Keratinocyte (primary cell): ENCODE measurements at regions not wholly inside any gene's neighbourhood (a gene's known extent, or its start where the extent isn't known, plus 50 kb on each side); places are given as distances from the start of the nearest gene placed in this dataset.

Experiments
- DNase-seq: peaks from one replicate; pipeline ENCODE4 v3.0.0-alpha.2; 2011; ENCODE audit warnings: low read depth, missing footprints, low spot score
- FAIRE-seq: peaks from 2 replicates; lab custom pipeline; 2011; peaks lifted over from hg19 to GRCh38; lab: Jason Lieb, UNC
- H2AFZ ChIP-seq: 2 replicates; pipeline ENCODE4 v1.6.0; 2012; ENCODE audit warnings: low read length, control low read depth, inconsistent platforms; ENCODE audit not compliant: control insufficient read depth
- H3K27ac ChIP-seq: 2 replicates; pipeline ENCODE4 v1.5.1; 2011; ENCODE audit warnings: low read length; ENCODE audit not compliant: control insufficient read depth, insufficient read depth
- H3K27me3 ChIP-seq: 3 replicates; pipeline ENCODE4 v1.6.0; 2011; ENCODE audit warnings: low read length; ENCODE audit not compliant: control insufficient read depth, insufficient read depth; ENCODE audit errors: extremely low read depth
- H3K36me3 ChIP-seq, 2 experiments: 2 replicates in 1 of 2; 3 replicates in 1 of 2; pipeline ENCODE4 v1.5.1; 2011; ENCODE audit warnings: low read length in 2 of 2, mild to moderate bottlenecking in 1 of 2; ENCODE audit not compliant: control insufficient read depth in 2 of 2, insufficient read depth in 2 of 2; ENCODE audit errors: extremely low read depth in 1 of 2
- H3K4me1 ChIP-seq: 3 replicates; pipeline ENCODE4 v1.5.1; 2011; ENCODE audit warnings: low read length; ENCODE audit not compliant: control insufficient read depth, insufficient read depth; ENCODE audit errors: extremely low read depth
- H3K4me2 ChIP-seq: 3 replicates; pipeline ENCODE4 v1.6.0; 2011; ENCODE audit warnings: low read depth, low read length; ENCODE audit not compliant: control insufficient read depth, insufficient read depth; ENCODE audit errors: extremely low read depth
- H3K4me3 ChIP-seq, 3 experiments: fragments of 200-600 bp in 1 of 3; sonication (generic) in 1 of 3; 2 replicates in 2 of 3; 3 replicates in 1 of 3; pipeline ENCODE4 v1.5.1; 2011 to 2016; ENCODE audit warnings: low read length in 3 of 3, mild to moderate bottlenecking in 3 of 3, control low read depth in 2 of 3, inconsistent platforms in 1 of 3, low read depth in 1 of 3, mixed read lengths in 1 of 3, mixed run types in 1 of 3, moderate library complexity in 1 of 3; ENCODE audit not compliant: control insufficient read depth in 2 of 3, insufficient read depth in 2 of 3; ENCODE audit errors: extremely low read depth in 1 of 3
- H3K79me2 ChIP-seq: 2 replicates; pipeline ENCODE4 v1.6.0; 2012; ENCODE audit warnings: low read length; ENCODE audit not compliant: control insufficient read depth, insufficient read depth
- H3K9ac ChIP-seq: 3 replicates; pipeline ENCODE4 v1.6.0; 2011; ENCODE audit warnings: low read length; ENCODE audit not compliant: control insufficient read depth, insufficient read depth; ENCODE audit errors: extremely low read depth
- H3K9me1 ChIP-seq: 3 replicates; pipeline ENCODE4 v1.6.0; 2011; ENCODE audit warnings: low read length; ENCODE audit not compliant: control insufficient read depth, insufficient read depth; ENCODE audit errors: extremely low read depth
- H3K9me3 ChIP-seq: 2 replicates; pipeline ENCODE4 v1.5.1; 2012; ENCODE audit warnings: low read depth, low read length; ENCODE audit not compliant: control insufficient read depth
- H4K20me1 ChIP-seq: 3 replicates; pipeline ENCODE4 v1.6.0; 2011; ENCODE audit warnings: low read length; ENCODE audit not compliant: control insufficient read depth, insufficient read depth; ENCODE audit errors: extremely low read depth
- CTCF ChIP-seq, 3 experiments: IDR thresholded peaks in 1 of 3; conservative IDR thresholded peaks in 1 of 3; optimal IDR thresholded peaks in 1 of 3; 2 replicates in 2 of 3; 3 replicates in 1 of 3; pipeline versions ENCODE3 to v1.5.1; 2011; ENCODE audit warnings: low read length in 3 of 3, mild to moderate bottlenecking in 3 of 3, moderate library complexity in 2 of 3, control low read depth in 1 of 3, inconsistent platforms in 1 of 3; ENCODE audit not compliant: insufficient read depth in 2 of 3; ENCODE audit errors: extremely low read depth in 1 of 3
- EZH2 ChIP-seq: IDR thresholded peaks from one replicate; pipeline ENCODE4 v1.6.1; 2012; ENCODE audit warnings: inconsistent platforms, mild to moderate bottlenecking, low read length, moderate library complexity
- dilution Hi-C: fragments of 300-500 bp; cut with MboI; formaldehyde crosslinking; loops from one replicate; pipeline ENCODE4 v1.7.0; 2020; ENCODE audit warnings: low sequenced_read_pairs; ENCODE audit not compliant: extremely low pct_ligation_motif_present

- no peaks in the 10 kb centered on the region for H4K20me1 ChIP-seq
These were observed 130.4 kb downstream of the DHX15 start for GRCh38 chr4:24453951-24454350.

GRCh38 chr4:24451870-24452269 lies 132.5 kb downstream of the DHX15 start:
- H3K27me3 ChIP-seq: no peaks in the 10 kb centered on the region
- H4K20me1 ChIP-seq: no peaks in the 10 kb centered on the region
- no peak for DNase-seq
- no peaks in the 10 kb centered on the region for H3K9me3 ChIP-seq
- H3K9ac ChIP-seq: no peak overlapping the region
- no peak overlapping the region for H3K27ac ChIP-seq
- H3K79me2 ChIP-seq: no peaks in the 10 kb centered on the region
- no peak overlapping the region for H2AFZ ChIP-seq
- dilution Hi-C loops: no loop called here
- no peaks in the 10 kb centered on the region for H3K36me3 ChIP-seq
- no peak overlapping the region for H3K4me2 ChIP-seq
- no peaks in the 10 kb centered on the region for H3K9me1 ChIP-seq
- FAIRE-seq: no peak
- H3K4me1 ChIP-seq: no peaks in the 10 kb centered on the region
- no peak for TF ChIP-seq EZH2
- no peak for TF ChIP-seq CTCF (optimal IDR thresholded peaks at IDR 0.05 in 1 of 3, IDR thresholded peaks at IDR 0.05 in 1 of 3, conservative IDR thresholded peaks at IDR 0.05 in 1 of 3; ENCODE audit: extremely low read depth in 1 of 3, insufficient read depth in 2 of 3, low read length in 3 of 3)
- no peak overlapping the region for H3K4me3 ChIP-seq

More at GRCh38 chr4:24453951-24454350, 130.4 kb downstream of the DHX15 start:
- Histone ChIP-seq H2AFZ (no peak overlapping the region), H3K4me3 (no peak overlapping the region), H3K79me2 (no peaks in the 10 kb centered on the region), H3K27me3 (no peaks in the 10 kb centered on the region), H3K4me1 (no peaks in the 10 kb centered on the region), H3K9me3 (no peaks in the 10 kb centered on the region), H3K9ac (no peak overlapping the region), H3K36me3 (no peaks in the 10 kb centered on the region), H3K9me1 (no peaks in the 10 kb centered on the region), H3K27ac (no peak overlapping the region), H3K4me2 (no peak overlapping the region)
- dilution Hi-C loops: no loop called here
- no peak for DNase-seq
- TF ChIP-seq EZH2 (no peak), CTCF (optimal IDR thresholded peaks at IDR 0.05 in 1 of 3, IDR thresholded peaks at IDR 0.05 in 1 of 3, conservative IDR thresholded peaks at IDR 0.05 in 1 of 3; ENCODE audit: extremely low read depth in 1 of 3, insufficient read depth in 2 of 3, low read length in 3 of 3) (no peak)
- FAIRE-seq: no peak
